IPS-NIHi7 (cell line): ENCODE measurements at regions not wholly inside any gene's neighbourhood (a gene's known extent, or its start where the extent isn't known, plus 50 kb on each side); places are given as distances from the start of the nearest gene placed in this dataset.

Experiments
- DNase-seq: peaks from one replicate; pipeline ENCODE4 v3.0.0; 2012; ENCODE audit warnings: mixed read lengths; ENCODE audit errors: extremely low spot score

GRCh38 chr2:790081-790480, 112.9 kb upstream of the TMEM18 start:
- no peak for DNase-seq

- no peak for DNase-seq
Observed at GRCh38 chr2:789529-789928, 112.3 kb upstream of the TMEM18 start.

- no peak for DNase-seq
Observed at GRCh38 chr2:788227-789032, 111.2 kb upstream of the TMEM18 start.

GRCh38 chr2:784753-785152, 107.5 kb upstream of the TMEM18 start:
- DNase-seq: no peak

GRCh38 chr2:780581-780980, 103.4 kb upstream of the TMEM18 start:
- no peak for DNase-seq

- DNase-seq: no peak
Observed at GRCh38 chr2:780002-780401, 102.8 kb upstream of the TMEM18 start.

GRCh38 chr2:778731-779350, 101.6 kb upstream of the TMEM18 start:
- DNase-seq: no peak

- DNase-seq: no peak
Observed at GRCh38 chr2:777546-777945, 100.3 kb upstream of the TMEM18 start.

- DNase-seq: no peak
Observed at GRCh38 chr2:777051-777450, 99.8 kb upstream of the TMEM18 start.

GRCh38 chr2:776487-776886, 99.3 kb upstream of the TMEM18 start:
- DNase-seq: no peak

GRCh38 chr2:776038-776437, 98.8 kb upstream of the TMEM18 start:
- DNase-seq: no peak

- peak; percentile 66 for DNase-seq
Observed at GRCh38 chr2:774436-774835, 97.2 kb upstream of the TMEM18 start.

GRCh38 chr2:773256-774160, 96.3 kb upstream of the TMEM18 start:
- no peak for DNase-seq

GRCh38 chr2:771538-771937, 94.3 kb upstream of the TMEM18 start:
- no peak for DNase-seq

GRCh38 chr2:770776-771175, 93.6 kb upstream of the TMEM18 start:
- no peak for DNase-seq

- no peak for DNase-seq
Observed at GRCh38 chr2:769771-770170, 92.6 kb upstream of the TMEM18 start.

GRCh38 chr2:768451-768850, 91.2 kb upstream of the TMEM18 start:
- DNase-seq: no peak

GRCh38 chr2:767944-768343, 90.7 kb upstream of the TMEM18 start:
- DNase-seq: no peak

- no peak for DNase-seq
Observed at GRCh38 chr2:767440-767839, 90.2 kb upstream of the TMEM18 start.

GRCh38 chr2:766255-766654, 89.0 kb upstream of the TMEM18 start:
- no peak for DNase-seq

- no peak for DNase-seq
Observed at GRCh38 chr2:765369-765768, 88.2 kb upstream of the TMEM18 start.

- no peak for DNase-seq
Observed at GRCh38 chr2:763766-764525, 86.7 kb upstream of the TMEM18 start.
